Activated naive CD4-positive, alpha-beta T cell treated with anti-CD3 and anti-CD28 coated beads, Interleukin-2, amount 50 U/mL, for 16 hours (primary cell): ENCODE measurements at regions not wholly inside any gene's neighbourhood (a gene's known extent, or its start where the extent isn't known, plus 50 kb on each side); places are given as distances from the start of the nearest gene placed in this dataset.

Experiments
- DNase-seq: peaks from one replicate; pipeline ENCODE4 v3.0.0-alpha.2; 2020

DNA sequence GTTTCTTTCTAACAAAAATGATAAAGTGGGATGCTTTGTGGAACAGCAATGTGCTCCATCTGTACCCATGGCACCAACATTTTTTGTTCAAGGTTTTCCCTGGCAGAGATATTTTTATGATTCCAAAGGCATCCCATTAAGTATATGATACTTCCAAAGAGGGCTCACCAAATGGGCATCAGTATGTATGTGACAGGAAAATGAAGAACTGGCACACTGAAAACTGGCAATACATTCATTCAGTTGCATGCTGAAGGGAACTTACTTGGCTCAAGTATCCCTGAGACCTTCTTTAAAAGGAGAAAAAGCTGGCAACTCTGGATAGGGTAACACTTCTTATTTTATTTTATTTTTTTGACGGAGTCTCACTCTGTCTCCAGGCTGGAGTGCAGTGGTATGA is 249.8 kb downstream of the IL20RB start:
- DNase-seq = no peak

DNA sequence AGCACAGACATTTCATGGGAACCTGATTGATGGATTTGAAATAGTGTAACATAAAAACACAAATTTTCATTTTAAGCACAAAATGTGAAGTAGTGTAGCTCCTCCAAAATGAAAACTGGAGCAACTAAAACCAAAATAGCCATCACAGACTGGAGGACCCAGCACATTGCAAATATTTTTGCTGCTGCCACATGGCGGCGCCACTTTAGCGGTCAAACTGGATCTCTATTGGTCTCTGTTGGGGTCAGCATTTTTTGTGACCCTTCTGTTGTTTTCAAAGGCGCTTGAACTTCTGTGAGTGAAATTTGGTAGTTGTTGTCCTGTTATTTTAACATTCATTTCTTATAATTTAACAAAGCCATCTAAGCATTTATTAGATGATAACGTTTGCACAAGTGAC is 259.9 kb downstream of the IL20RB start:
- no peak for DNase-seq

DNA sequence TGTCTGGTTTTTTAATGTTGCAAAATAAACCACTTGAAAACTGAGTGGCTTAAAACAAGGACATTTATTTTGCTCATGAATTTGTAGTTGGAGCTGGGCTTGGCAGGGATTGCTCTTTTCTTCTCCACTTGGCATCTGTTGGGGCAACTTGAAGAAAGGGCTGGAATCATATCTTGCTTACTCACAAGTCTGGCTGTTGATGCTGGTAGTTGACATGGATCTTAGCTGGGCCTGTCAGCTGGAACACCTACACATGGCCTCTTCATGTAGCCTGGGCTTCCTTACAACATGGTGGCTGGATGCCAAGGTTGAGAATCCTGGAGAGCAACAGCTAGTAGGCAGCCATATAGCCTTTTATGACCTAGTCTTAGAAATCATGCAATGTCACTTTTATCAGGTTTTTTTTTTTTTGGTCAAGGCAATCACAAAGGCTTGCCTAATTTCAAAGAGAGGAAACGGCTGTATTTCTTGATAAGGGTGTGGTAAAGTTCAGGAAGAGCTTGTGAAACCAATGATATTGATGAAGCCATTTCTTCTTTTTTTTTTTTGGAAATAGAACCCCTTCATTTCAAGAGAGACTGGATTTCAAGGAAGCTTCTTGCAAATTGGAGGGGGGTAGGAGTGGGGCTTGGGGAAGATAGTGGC is 262.1 kb downstream of the IL20RB start:
- no peak for DNase-seq

DNA sequence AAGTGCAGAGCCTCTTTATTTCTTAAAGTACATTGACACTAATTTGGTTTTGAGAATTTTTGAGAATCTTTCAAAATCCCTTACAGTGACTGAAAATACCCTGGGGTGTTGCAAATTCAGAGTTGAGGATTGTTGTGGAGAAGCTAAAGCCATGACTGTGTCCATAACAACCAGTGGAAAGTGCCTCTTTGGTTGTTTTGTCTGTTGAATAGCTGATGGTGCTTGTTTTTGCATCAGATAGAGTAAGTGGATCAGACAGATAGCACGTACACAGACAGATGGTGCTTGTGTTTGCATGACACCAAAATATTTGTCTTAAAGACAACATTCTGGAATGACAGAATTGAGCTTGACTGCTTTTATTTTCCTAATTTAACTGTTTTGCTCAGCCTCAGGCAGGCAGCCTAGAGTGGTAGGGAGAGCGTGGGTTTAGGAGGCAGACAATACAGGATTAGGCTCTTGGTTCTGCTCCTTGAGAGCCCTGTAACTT is 265.0 kb downstream of the IL20RB start:
- no peak for DNase-seq

DNA sequence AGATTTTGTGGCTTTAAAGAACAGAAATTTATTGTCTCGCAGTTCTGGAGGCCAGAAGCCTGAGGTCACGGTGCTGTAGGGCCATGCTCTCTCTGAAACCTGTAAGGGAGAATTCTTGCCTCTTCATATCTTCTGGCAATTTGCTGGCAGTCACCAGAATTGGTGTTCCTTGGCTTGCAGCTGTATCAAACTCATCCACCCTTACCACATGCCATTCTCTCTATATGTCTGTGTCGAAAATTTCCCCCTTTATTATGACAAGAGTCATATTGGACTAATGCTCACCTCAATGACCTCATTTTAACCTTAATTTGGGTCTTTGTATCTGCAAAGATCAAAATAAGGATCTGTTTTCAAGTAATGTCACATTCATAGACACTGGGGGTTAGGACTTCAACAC is 266.7 kb downstream of the IL20RB start:
- no peak for DNase-seq

DNA sequence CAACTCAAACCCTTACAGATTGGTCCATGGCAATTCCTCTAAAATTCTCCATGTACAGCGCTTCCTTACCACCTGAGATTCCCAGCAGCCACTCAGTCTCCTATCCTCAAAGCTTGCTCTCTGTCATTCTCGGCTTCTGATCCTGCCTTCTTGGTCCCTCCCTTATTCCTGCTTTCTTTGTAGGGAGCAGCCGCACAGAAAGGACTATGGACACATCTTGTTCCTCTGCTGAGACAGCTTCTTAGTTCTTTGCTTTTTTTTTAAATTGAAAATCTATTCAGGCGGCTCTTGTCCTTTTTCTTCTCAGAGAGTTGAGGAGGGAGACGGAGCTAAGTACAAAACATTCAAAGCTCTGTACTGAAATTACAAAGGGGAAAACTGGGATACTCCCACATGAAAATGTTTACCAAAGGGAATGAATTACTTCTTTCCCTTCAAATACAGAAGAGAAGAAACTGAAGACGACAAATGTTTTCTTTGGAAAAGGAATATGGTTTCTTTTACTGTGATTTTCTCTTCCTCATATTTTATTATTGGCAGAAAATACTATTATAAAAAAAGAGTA is 285.1 kb downstream of the IL20RB start:
- DNase-seq = no peak

DNA sequence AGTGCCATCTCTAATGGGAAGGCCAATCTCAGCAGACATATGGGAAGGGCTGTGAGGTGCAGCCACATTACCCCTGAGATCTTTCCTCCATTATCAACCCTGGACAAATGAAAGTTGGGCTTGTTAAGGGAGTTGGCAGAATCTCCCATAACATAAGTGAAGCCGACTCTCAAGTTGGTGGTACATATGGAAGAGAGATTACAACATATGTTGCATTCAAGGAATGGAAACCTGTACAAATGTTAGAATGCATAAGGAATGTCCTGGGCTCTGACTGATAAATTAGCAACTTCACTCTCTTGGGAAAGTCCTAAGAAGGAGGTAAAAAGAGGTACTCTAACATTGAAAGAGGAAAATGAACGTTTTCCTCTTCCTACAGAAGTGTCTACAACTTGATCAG is 288.7 kb downstream of the IL20RB start:
- DNase-seq = no peak

DNA sequence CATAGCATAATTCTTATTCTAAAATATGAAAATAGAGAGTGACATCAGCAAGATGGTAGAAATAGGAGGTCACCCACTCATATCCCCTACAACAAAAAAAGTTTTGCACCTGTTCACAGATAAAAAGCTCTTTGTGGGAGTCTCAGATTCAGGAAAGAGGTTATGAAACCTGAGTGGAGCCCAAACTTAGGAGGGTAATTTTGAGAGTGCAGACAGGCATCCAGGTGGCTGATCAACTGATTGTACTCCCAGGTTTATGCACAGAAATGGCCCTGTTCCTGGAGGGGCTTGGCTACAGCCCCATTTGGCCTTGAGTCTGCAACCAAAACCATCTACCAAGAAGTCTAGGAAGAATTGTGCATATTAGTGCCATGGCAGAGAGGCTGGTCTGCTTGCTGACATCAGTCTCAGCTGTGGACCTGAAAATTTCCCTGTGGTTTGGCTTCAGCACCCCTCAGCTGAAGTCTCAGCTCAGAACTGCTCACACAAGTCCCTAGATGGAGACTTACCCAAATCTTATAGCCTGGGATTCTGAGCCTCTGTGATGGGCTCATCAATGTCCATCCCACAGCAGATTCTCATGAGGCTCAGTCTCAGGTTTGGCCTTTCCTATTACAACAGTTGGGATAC is 291.6 kb downstream of the IL20RB start:
- no peak for DNase-seq

DNA sequence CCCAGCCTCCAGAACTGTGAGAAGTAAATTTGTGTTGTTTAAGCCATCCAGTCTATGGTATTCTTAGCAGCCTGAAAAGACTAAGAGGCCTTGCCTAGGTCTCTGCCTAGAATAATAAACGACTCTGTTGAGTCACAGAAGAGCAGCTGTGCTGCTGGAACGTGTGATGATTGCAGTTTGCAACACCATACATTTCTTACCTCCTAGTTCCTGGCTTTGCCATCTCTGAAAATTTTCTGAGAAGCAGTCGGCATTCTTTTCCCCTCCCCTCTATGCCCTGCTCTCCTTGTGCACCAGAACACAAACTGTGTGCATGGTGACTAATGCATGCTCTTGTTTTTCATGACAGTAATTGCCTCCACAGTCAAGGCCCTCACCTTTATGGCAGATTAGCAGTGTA is 301.3 kb downstream of the IL20RB start:
- no peak for DNase-seq

DNA sequence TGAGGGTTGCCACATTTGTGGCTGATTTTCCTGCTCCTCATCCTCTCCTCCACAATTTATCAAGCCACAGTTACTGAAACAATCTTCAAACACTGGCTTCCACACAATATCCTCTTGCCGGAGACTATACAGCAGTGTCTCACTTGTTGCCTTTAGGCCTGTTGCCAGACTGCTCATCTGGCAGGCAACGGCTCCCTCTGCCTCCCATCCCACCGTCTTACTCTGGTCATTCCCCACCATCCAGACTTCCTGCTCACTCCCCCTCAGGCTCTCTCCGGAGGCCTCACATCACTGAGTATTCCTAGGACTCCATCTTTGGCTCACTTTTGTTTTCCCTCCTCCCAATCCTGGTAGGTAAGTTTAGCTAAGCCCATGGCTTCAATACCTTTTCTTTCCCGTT is 301.9 kb downstream of the IL20RB start:
- DNase-seq = no peak

DNA sequence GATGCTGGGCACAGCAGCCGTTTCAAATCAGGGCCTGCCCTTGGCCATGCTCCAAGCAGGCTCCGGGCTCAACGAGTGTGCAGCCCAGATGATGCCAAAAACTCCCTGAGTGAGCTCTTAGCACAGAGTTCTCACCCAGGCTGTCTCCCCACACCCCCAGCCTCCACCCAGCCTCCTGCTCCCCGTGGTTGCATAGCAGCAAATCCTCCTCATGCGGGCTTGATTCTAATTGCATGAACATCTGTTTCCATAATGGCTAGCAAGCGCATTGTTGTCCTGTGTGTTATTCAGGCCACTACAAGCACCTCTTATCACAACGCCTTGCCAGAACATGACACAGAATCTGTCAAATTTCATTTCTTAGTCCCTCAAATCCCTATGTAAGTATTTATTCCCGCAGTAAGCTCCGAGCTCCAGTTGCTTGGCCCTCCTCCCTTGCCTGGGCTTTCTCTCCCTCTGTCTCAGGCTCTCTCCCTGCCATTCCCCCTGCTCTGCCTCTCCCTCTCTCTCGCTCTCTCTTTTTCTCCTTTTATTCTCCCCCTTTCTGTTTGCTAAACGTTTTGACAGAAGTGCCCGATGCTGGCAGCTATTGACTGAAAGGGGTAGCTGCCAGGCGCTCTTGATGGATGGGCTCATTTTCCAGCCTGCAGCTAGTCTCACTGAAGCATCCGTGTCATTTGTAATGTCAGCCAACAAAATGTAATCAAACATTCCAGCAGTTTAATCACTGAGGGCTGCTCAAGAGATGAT is 306.5 kb downstream of the IL20RB start:
- DNase-seq = no peak

DNA sequence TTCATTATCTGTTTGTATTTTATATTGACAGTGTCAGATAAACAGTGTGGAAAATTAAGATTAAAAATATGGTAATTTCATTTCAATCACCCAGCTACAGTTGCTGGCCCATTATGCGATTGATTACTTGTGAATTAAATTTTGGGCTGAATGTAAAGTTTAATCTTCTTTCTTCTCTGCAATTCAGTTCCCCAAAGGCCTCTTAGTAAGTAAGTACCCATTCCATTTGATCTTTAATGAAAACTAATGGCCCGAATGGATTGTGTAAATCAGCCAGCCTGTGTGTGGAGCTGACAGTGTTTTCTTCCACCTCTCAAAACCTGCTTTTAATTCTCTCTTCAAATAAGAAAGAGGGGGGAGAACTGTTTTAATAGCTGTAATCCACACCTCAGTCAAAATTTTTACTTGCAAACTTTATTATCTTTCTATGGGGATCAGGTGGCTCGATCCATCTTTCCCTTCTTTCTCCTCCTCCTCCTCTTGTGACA is 307.1 kb downstream of the IL20RB start:
- DNase-seq = no peak

DNA sequence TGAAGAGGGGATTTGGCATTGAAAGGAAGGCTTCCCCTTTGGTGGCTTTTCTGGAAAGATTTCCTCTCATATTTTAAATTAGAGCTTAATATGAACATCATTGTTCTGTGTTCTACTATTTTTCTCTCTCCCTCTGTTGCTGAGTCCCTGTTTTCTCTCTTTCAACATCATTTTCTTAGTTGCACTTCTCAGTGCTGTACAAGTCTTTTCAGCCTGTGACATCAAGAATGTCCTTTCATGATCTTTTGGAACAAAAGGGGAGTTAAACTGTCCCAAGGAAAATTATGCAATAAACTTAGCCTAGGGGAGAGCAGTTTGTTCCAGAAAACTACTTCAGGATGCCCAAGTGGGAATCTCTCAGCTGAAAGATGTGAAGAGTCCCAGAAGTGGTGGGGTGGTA is 325.1 kb downstream of the IL20RB start:
- DNase-seq = no peak

DNA sequence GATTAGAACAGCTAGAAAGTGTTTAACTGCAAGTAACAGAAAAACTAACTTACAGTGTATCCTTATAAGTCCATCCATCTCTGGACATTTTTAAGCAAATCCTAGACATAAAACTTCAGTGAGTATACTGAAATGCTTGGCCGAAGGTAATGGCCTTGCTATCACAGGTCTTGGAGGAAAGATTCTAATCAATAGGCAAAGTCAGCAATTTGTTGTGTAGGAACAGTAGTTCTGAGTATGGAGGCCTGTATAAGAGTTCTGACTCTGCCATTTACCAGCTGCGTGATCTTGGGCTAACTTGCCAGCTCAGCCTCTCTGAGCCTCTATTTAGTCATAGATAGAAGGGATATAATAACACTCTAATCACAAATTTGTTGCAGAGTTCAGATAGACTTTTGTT is 328.1 kb downstream of the IL20RB start:
- no peak for DNase-seq

DNA sequence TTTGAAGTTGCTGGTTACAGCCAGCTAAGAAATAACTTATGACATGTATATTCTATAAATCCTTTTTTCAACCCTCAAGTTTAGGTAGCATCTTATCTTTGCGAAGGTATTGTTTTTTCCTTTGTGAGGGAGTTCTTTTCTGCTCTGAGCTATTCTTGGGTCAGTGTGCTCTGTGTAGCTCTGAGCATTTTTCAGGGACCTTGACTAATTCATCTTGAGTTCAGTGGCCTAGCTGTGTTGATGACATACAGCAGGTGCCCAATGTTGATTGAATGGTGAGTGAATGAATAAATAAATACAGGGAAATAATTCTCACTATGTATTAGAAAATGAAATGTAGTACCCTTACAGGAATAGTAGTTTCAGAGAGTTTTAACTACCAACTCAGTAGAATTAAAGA is 335.3 kb downstream of the IL20RB start:
- no peak for DNase-seq

DNA sequence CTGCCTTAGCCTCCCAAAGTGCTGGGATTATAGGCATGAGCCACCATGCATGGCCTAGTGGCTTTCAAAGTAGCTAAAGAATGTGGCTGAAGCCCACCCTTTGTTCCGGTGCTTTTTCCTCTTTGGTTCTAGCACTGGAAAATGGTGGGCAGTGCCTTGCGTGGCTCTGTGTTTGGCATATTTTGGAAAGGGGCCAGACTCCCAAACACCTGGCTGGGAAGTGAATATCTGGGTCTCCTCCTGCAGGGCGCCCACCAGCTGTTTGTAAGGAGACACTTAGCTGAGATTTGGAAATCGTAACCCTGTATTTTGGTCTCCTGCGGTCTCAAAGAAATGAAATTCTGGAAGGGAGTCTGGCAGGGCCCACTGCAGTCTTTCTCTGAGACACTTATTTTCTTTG is 336.4 kb downstream of the IL20RB start:
- DNase-seq = no peak

DNA sequence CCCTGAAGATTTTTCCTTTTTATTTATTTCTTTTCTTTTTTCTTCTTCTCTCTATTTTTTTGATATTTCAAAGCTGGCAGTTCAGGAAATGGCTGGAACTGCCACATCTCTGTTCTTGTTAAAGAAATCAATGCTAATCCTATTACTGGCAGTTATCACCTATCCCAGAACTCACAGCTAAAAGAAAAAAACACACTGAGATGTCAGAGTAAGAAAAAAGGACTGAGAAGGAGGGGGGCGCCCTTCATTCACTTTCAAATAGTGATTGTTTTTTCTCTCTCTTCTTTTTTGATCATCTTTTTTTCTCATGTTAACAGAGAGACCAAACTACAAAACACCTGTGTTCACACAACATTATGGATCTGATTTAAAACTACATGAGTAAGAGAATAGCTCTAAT is 337.1 kb downstream of the IL20RB start:
- DNase-seq = no peak

DNA sequence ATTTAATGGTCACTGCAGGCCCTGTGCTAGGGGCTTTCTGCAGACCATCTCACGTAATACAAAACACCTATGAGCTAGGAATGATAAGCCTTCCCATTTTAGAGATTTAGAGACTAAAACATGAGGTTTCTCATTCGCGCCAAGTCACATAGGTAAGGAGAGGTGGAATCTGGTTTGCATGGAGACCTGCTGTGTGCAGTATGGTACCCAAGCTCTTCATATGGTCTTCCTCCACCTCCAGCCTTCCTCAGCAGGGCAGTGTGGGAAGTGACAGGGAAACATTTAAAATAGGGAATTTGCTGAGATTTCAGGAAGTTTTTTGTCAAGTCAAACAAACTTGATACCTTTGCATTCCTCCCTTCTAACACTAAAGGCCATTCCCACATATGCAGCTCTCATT is 337.6 kb downstream of the IL20RB start:
- DNase-seq = no peak

DNA sequence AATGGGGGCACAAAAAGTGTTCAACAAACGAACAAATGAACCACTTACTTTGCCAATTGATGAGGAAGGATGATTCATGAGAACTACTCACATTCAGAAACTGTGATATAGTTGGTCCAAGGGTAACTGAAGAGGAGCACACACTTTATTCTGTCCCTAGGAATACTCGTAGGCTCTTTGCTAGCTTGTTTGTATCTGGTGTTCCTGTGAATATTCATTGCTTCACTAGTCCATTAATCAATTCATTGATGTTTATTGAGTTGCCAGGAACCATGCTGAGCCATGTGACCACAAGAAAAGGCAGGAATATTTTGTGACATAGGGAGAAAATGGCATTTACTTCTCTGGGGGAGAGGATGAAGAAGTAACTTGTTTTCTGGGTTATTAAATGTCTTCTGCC is 338.3 kb downstream of the IL20RB start:
- DNase-seq = no peak

DNA sequence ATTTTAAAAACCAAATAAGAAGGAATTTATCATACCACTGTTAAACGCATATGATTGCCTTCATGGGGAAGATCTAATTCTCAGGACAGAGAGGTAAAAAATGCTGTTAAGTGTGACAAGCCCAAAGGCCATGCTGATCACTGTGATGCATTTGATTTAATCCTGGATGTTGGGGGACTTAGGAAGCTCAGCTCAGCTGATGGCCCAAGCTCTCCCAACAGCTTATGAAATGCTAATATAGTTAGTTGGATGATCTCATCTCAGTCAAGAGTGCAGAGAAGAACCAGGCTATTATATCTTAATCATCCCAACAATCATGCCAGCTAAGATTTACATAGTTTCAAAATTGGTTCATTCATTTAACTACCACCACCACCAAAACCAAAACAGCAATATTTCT is 340.0 kb downstream of the IL20RB start:
- no peak for DNase-seq

DNA sequence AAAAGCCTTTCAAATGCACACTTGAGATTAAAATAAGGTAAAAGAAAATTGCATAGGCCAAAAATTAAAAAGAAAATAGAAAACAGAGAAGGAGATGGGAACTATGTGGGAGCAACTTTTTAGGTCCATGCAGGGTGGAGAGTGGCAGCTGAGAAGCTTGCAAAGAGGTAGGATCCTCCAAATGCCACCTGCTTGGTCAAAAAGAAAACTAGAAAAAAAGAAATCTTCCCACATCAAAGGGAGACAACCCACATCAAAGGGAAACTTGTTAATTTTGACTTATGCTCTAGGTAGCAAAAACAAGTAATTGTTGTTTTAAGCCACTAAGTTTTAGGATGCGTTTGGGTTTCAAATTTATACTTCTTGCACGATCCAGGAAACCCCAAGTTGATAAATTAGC is 342.9 kb downstream of the IL20RB start:
- no peak for DNase-seq

DNA sequence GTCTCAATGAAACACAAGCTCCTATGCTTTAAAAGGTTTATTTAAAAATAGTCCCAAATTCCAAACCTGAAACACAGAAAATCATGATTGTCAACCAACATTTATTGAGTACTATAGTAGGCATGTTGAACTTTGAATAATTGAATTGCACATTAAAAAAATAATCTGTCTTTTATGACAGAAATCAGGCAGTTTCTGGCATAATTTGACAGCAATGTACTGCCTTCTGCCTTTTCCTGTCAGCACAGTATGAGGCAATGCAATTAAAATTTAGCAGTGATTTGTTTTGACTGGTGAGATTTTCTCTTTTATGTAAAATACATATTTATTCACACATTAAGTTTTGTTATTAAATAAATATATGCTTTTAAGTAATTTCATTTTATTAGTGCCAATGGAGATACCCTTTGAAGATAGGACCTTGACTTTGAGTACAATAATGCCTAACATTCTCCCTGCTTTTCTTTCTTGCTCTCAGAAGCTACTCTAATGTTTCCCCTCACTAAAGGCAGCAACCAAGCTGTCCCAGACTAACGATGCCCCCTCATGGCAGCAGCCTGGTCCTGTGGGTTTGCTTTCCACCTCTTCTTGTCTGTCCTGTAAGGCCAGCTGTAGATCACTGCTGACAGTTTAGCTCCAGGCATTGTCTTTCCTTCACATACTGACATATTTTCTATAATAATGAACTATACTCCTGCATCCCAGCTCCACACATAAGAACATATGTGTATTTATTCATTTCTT is 346.7 kb downstream of the IL20RB start:
- no peak for DNase-seq

DNA sequence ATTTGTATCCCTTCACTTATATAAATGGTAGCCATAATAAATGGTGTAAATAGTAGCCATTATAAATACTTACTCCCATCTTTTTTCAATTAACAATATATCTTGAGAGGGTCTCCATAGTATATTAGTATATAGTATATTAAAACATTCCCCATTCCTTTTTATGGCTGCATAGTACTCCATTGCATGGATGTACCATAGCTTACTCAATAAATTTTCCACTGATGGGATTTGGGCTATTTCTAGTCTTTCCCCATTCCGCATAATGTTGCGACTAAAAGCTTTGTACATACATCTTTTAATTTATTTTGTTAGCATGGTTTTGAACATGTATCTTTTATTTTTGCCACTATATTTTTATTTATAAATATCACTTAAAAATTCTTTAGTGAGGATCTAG is 366.3 kb downstream of the IL20RB start:
- no peak for DNase-seq
